Thyroid gland (tissue), 4 donors: ENCODE measurements at regions not wholly inside any gene's neighbourhood (a gene's known extent, or its start where the extent isn't known, plus 50 kb on each side); places are given as distances from the start of the nearest gene placed in this dataset.

Source experiments
- CTCF ChIP-seq, 6 experiments: fragments of 200-600 bp in 3 of 6; fragments of 450-650 bp in 3 of 6; sonication (generic) in 3 of 6; IDR thresholded peaks; one replicate each; pipeline ENCODE4 v1.5.1; 2016 to 2019; ENCODE audit warnings: antibody characterized with exemption in 6 of 6, mild to moderate bottlenecking in 2 of 6, inconsistent platforms in 1 of 6, moderate library complexity in 1 of 6
- POLR2A ChIP-seq, 2 donors: fragments of 450-650 bp; IDR thresholded peaks; one replicate each; pipeline ENCODE4 v1.6.1; 2017; ENCODE audit warnings: antibody characterized with exemption in 2 of 2, mild to moderate bottlenecking in 2 of 2, moderate library complexity in 1 of 2

- TF ChIP-seq POLR2A (IDR thresholded peaks at IDR 0.05) (no peak), CTCF (IDR thresholded peaks at IDR 0.05) (no peak)
These were observed 113.7 kb upstream of the CD96 start for GRCh38 chr3:111428301-111428700.
